AG10803 (cell line): ENCODE measurements at regions not wholly inside any gene's neighbourhood (a gene's known extent, or its start where the extent isn't known, plus 50 kb on each side); places are given as distances from the start of the nearest gene placed in this dataset.

Experiments
- DNase-seq: peaks from one replicate; pipeline ENCODE4 v3.0.0; 2010; ENCODE audit warnings: low read depth
- H3K4me3 ChIP-seq: 2 replicates; pipeline ENCODE4 v1.5.1; 2011; ENCODE audit warnings: mild to moderate bottlenecking, low read length, control low read depth
- CTCF ChIP-seq: conservative IDR thresholded peaks from 2 replicates; pipeline ENCODE4 v1.5.1; 2011; ENCODE audit warnings: mild to moderate bottlenecking, low read length, control low read depth, inconsistent platforms

- DNase-seq = no peak
- no peak for TF ChIP-seq CTCF
- H3K4me3 ChIP-seq = no peak overlapping the region
Observed at GRCh38 chr19:29889702-29890101, 52.3 kb upstream of the URI1 start.

GRCh38 chr19:29890392-29890791 is 51.6 kb upstream of the URI1 start:
- H3K4me3 ChIP-seq = no peak overlapping the region
- TF ChIP-seq CTCF = no peak
- no peak for DNase-seq
